Smooth muscle cell (in vitro differentiated cells): ENCODE measurements at regions not wholly inside any gene's neighbourhood (a gene's known extent, or its start where the extent isn't known, plus 50 kb on each side); places are given as distances from the start of the nearest gene placed in this dataset.
A peak's percentile ranks its signal among the peaks of the same experiment; 100 is the strongest.

ENCODE experiments used
- DNase-seq: peaks from one replicate; lab custom pipeline; 2025; ENCODE audit not compliant: unreplicated experiment; lab: John Stamatoyannopoulos, UW
- H2AFZ ChIP-seq: fragments of 200-600 bp; sonication (generic); 2 replicates; pipeline ENCODE4 v1.6.0; 2016; ENCODE audit warnings: antibody characterized with exemption, low read depth, mild to moderate bottlenecking
- H3F3A ChIP-seq: fragments of 200-600 bp; sonication (generic); 2 replicates; pipeline ENCODE4 v1.6.0; 2017; ENCODE audit warnings: antibody characterized with exemption, low read depth
- H3K27ac ChIP-seq: fragments of 200-600 bp; sonication (generic); 2 replicates; pipeline ENCODE4 v1.5.1; 2016; ENCODE audit warnings: low read depth, mild to moderate bottlenecking
- H3K27me3 ChIP-seq: fragments of 200-600 bp; sonication (generic); 2 replicates; pipeline ENCODE4 v1.6.1; 2016; ENCODE audit warnings: low read depth, mild to moderate bottlenecking
- H3K36me3 ChIP-seq: fragments of 200-600 bp; sonication (generic); 2 replicates; pipeline ENCODE4 v1.5.1; 2016; ENCODE audit warnings: low read depth
- H3K4me1 ChIP-seq: fragments of 200-600 bp; sonication (generic); 2 replicates; pipeline ENCODE4 v1.5.1; 2016; ENCODE audit warnings: low read depth
- H3K4me2 ChIP-seq: fragments of 200-600 bp; sonication (generic); 2 replicates; pipeline ENCODE4 v1.6.0; 2016; ENCODE audit warnings: mild to moderate bottlenecking
- H3K4me3 ChIP-seq: fragments of 200-600 bp; sonication (generic); 2 replicates; pipeline ENCODE4 v1.5.1; 2016; ENCODE audit warnings: mild to moderate bottlenecking
- H3K79me2 ChIP-seq: fragments of 200-600 bp; sonication (generic); 2 replicates; pipeline ENCODE4 v1.6.0; 2016; ENCODE audit warnings: low read depth, mild to moderate bottlenecking
- H3K9ac ChIP-seq: fragments of 200-600 bp; sonication (generic); 2 replicates; pipeline ENCODE4 v1.6.0; 2016; ENCODE audit warnings: low read depth
- H3K9me3 ChIP-seq: fragments of 200-600 bp; sonication (generic); replicated peaks from 2 replicates; pipeline ENCODE4 v1.5.1; 2016; ENCODE audit warnings: low read depth
- H4K20me1 ChIP-seq: fragments of 200-600 bp; sonication (generic); 2 replicates; pipeline ENCODE4 v1.6.0; 2016; ENCODE audit warnings: low read depth
- CTCF ChIP-seq: fragments of 200-600 bp; sonication (generic); IDR thresholded peaks from 2 replicates; pipeline ENCODE4 v1.5.1; 2017; ENCODE audit warnings: borderline replicate concordance, mild to moderate bottlenecking, antibody characterized with exemption; ENCODE audit not compliant: insufficient read depth, poor library complexity, severe bottlenecking
- WGBS: methylation state at CpG from one replicate; pipeline ENCODE4 v1.1.7; 2016; ENCODE audit warnings: low lambda C conversion rate; 5-methylcytosine and 5-hydroxymethylcytosine counted together

GRCh38 chr16:55076053-55076452 is 145.4 kb downstream of the IRX5 start:
- peak overlapping the region; percentile 46 for H3K27ac ChIP-seq
- no peaks in the 10 kb centered on the region for H3K27me3 ChIP-seq
- no peak for TF ChIP-seq CTCF
- no peak overlapping the region for H3K9ac ChIP-seq
- no peaks in the 10 kb centered on the region for H3K36me3 ChIP-seq
- no peaks in the 10 kb centered on the region for H3K4me1 ChIP-seq
- no peak for DNase-seq
- H3K4me2 ChIP-seq = no peak overlapping the region
- no peaks in the 10 kb centered on the region for H4K20me1 ChIP-seq
- no peaks in the 10 kb centered on the region for H3K9me3 ChIP-seq
- H3K4me3 ChIP-seq = no peak overlapping the region
- 23% methylated on average over 1 of the region's 1 CpG for WGBS
- no peaks in the 10 kb centered on the region for H3F3A ChIP-seq
- no peak overlapping the region for H2AFZ ChIP-seq
- H3K79me2 ChIP-seq = no peaks in the 10 kb centered on the region

DNA sequence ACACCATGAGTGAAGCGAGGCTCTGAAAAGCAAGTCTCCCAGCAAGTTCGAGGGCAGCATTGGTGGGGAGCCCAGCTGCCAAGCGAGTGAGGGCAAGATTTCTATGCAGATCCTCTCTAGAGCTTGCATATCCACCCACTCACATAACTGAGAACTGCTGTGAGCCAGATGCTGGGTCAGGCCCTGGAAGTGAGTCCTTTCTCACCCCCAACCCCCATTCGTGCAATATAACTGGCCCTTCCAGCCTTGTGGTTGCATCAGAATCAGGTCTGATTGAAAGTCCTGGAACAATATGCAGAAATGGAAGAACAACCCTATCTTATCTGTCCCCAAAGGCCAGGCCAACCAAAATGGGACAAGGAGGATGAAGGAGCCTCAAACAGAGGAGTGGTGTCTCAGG is 146.6 kb downstream of the IRX5 start:
- H3K9ac ChIP-seq = no peak overlapping the region
- no peak overlapping the region for H2AFZ ChIP-seq
- no peak overlapping the region for H3K27ac ChIP-seq
- no peaks in the 10 kb centered on the region for H3K27me3 ChIP-seq
- no peak overlapping the region for H3K4me3 ChIP-seq
- no peaks in the 10 kb centered on the region for H3K36me3 ChIP-seq
- H3K9me3 ChIP-seq = no peaks in the 10 kb centered on the region
- peak overlapping the region; percentile 40 for H3K4me2 ChIP-seq
- no peaks in the 10 kb centered on the region for H3K79me2 ChIP-seq
- 44% methylated on average over 4 of the region's 4 CpGs for WGBS
- no peaks in the 10 kb centered on the region for H3F3A ChIP-seq
- H3K4me1 ChIP-seq = no peaks in the 10 kb centered on the region
- DNase-seq = no peak
- TF ChIP-seq CTCF = no peak
- no peaks in the 10 kb centered on the region for H4K20me1 ChIP-seq

DNA sequence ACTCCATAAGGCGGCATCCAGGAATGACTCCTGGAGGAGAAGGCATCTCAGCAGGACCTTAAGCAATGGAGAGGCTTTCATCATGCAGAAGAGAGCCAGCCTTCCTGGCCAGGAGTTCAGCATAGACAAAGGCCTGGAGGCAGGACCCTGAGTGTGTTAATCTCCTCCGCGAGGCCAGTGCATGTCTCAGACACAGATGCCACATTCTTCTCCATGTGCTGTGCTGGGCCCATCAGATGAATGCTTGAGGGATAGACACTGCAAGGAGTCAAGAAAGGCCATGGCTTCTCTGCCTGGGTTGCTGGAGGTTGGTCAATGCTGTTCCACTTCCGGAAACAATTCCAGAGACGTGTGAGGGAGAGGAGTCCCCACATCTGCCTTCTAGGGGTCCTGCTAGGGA is 147.5 kb downstream of the IRX5 start:
- Histone ChIP-seq H3K4me3 (no peak overlapping the region), H3K27me3 (no peaks in the 10 kb centered on the region), H3K27ac (no peak overlapping the region), H3K79me2 (no peaks in the 10 kb centered on the region), H4K20me1 (no peaks in the 10 kb centered on the region), H3K9me3 (no peaks in the 10 kb centered on the region), H2AFZ (no peak overlapping the region), H3F3A (no peaks in the 10 kb centered on the region), H3K4me1 (no peaks in the 10 kb centered on the region), H3K36me3 (no peaks in the 10 kb centered on the region), H3K9ac (no peak overlapping the region), H3K4me2 (no peak overlapping the region)
- TF ChIP-seq CTCF = no peak
- 92% methylated on average over 5 of the region's 5 CpGs for WGBS
- DNase-seq = no peak

DNA sequence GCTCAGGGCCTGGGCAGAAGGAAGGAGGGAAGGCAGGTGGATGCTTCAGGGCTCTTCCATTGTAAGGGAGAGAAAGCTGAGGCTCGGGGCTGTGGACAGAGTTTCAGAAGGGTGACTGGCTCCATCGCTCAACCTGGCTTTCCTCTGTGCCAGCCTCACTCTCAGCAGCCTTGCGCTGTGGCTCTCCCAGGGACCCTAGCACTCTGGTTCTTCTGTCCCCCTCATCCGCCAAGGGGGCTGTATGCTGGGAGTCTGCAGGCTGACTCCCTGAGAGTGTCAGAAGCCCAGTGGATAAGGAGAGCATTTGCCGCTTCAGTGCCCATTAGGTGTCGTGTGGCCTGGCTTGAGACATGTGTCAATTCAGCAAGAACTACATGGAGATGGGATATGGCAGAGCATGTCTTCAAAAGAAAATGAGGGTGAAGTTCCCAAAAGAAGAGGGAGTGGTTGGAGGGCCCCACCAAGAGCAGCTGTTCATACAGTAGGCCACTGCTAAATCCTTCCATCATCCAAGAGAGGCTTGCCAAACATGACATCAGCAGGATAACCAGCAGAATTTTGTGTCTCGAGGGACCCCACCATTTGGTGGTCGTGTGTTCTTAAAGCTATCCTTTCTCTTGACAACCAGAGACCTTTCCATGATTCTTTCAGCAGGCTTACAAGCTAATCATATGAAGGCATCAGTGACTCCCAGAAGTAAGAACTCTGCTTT is 148.2 kb downstream of the IRX5 start:
- H3F3A ChIP-seq = no peaks in the 10 kb centered on the region
- 94% methylated on average over 8 of the region's 8 CpGs for WGBS
- no peak for TF ChIP-seq CTCF

More for the DNA sequence above, 148.2 kb downstream of the IRX5 start:
- Histone ChIP-seq H3K79me2 (no peaks in the 10 kb centered on the region), H4K20me1 (no peaks in the 10 kb centered on the region), H3K4me1 (no peaks in the 10 kb centered on the region), H3K9ac (no peak overlapping the region), H3K4me2 (no peak overlapping the region), H3K9me3 (no peaks in the 10 kb centered on the region), H2AFZ (no peak overlapping the region), H3K36me3 (no peaks in the 10 kb centered on the region), H3K27me3 (no peaks in the 10 kb centered on the region), H3K27ac (no peak overlapping the region), H3K4me3 (no peak overlapping the region)
- no peak for DNase-seq
